Smooth muscle cell (in vitro differentiated cells): ENCODE measurements at regions not wholly inside any gene's neighbourhood (a gene's known extent, or its start where the extent isn't known, plus 50 kb on each side); places are given as distances from the start of the nearest gene placed in this dataset.
A peak's percentile ranks its signal among the peaks of the same experiment; 100 is the strongest.
"Not testable (repeated sequence)": the region's sequence is repeated elsewhere in the genome, so short reads cannot be mapped to it uniquely, and the experiment has no call there.

Source experiments
- DNase-seq: peaks from one replicate; lab custom pipeline; 2025; ENCODE audit not compliant: unreplicated experiment; lab: John Stamatoyannopoulos, UW
- H2AFZ ChIP-seq: fragments of 200-600 bp; sonication (generic); 2 replicates; pipeline ENCODE4 v1.6.0; 2016; ENCODE audit warnings: antibody characterized with exemption, low read depth, mild to moderate bottlenecking
- H3F3A ChIP-seq: fragments of 200-600 bp; sonication (generic); 2 replicates; pipeline ENCODE4 v1.6.0; 2017; ENCODE audit warnings: antibody characterized with exemption, low read depth
- H3K27ac ChIP-seq: fragments of 200-600 bp; sonication (generic); 2 replicates; pipeline ENCODE4 v1.5.1; 2016; ENCODE audit warnings: low read depth, mild to moderate bottlenecking
- H3K27me3 ChIP-seq: fragments of 200-600 bp; sonication (generic); 2 replicates; pipeline ENCODE4 v1.6.1; 2016; ENCODE audit warnings: low read depth, mild to moderate bottlenecking
- H3K36me3 ChIP-seq: fragments of 200-600 bp; sonication (generic); 2 replicates; pipeline ENCODE4 v1.5.1; 2016; ENCODE audit warnings: low read depth
- H3K4me1 ChIP-seq: fragments of 200-600 bp; sonication (generic); 2 replicates; pipeline ENCODE4 v1.5.1; 2016; ENCODE audit warnings: low read depth
- H3K4me2 ChIP-seq: fragments of 200-600 bp; sonication (generic); 2 replicates; pipeline ENCODE4 v1.6.0; 2016; ENCODE audit warnings: mild to moderate bottlenecking
- H3K4me3 ChIP-seq: fragments of 200-600 bp; sonication (generic); 2 replicates; pipeline ENCODE4 v1.5.1; 2016; ENCODE audit warnings: mild to moderate bottlenecking
- H3K79me2 ChIP-seq: fragments of 200-600 bp; sonication (generic); 2 replicates; pipeline ENCODE4 v1.6.0; 2016; ENCODE audit warnings: low read depth, mild to moderate bottlenecking
- H3K9ac ChIP-seq: fragments of 200-600 bp; sonication (generic); 2 replicates; pipeline ENCODE4 v1.6.0; 2016; ENCODE audit warnings: low read depth
- H3K9me3 ChIP-seq: fragments of 200-600 bp; sonication (generic); replicated peaks from 2 replicates; pipeline ENCODE4 v1.5.1; 2016; ENCODE audit warnings: low read depth
- H4K20me1 ChIP-seq: fragments of 200-600 bp; sonication (generic); 2 replicates; pipeline ENCODE4 v1.6.0; 2016; ENCODE audit warnings: low read depth
- WGBS: methylation state at CpG from one replicate; pipeline ENCODE4 v1.1.7; 2016; ENCODE audit warnings: low lambda C conversion rate; 5-methylcytosine and 5-hydroxymethylcytosine counted together
- TF ChIP-seq, protein P1 (sequence below): fragments of 200-600 bp; sonication (generic); IDR thresholded peaks from 2 replicates; pipeline ENCODE4 v1.5.1; 2017; ENCODE audit warnings: borderline replicate concordance, mild to moderate bottlenecking, antibody characterized with exemption; ENCODE audit not compliant: insufficient read depth, poor library complexity, severe bottlenecking

- no peak overlapping the region for H3K27ac ChIP-seq
- H3K4me3 ChIP-seq: no peak overlapping the region
- no peaks in the 10 kb centered on the region for H3K36me3 ChIP-seq
- H2AFZ ChIP-seq: peak overlapping the region; percentile 29
- H4K20me1 ChIP-seq: no peaks in the 10 kb centered on the region
- WGBS: 65% methylated on average over 2 of the region's 2 CpGs
- DNase-seq: no peak
- H3K9ac ChIP-seq: no peak overlapping the region
- peaks cover 1% of the 10 kb centered on the region for H3F3A ChIP-seq
- H3K27me3 ChIP-seq: no peaks in the 10 kb centered on the region
- no peaks in the 10 kb centered on the region for H3K79me2 ChIP-seq
- H3K4me2 ChIP-seq: no peak overlapping the region
- H3K9me3 ChIP-seq: no peaks in the 10 kb centered on the region
- H3K4me1 ChIP-seq: peaks cover 7% of the 10 kb centered on the region
- TF ChIP-seq, protein P1, sequence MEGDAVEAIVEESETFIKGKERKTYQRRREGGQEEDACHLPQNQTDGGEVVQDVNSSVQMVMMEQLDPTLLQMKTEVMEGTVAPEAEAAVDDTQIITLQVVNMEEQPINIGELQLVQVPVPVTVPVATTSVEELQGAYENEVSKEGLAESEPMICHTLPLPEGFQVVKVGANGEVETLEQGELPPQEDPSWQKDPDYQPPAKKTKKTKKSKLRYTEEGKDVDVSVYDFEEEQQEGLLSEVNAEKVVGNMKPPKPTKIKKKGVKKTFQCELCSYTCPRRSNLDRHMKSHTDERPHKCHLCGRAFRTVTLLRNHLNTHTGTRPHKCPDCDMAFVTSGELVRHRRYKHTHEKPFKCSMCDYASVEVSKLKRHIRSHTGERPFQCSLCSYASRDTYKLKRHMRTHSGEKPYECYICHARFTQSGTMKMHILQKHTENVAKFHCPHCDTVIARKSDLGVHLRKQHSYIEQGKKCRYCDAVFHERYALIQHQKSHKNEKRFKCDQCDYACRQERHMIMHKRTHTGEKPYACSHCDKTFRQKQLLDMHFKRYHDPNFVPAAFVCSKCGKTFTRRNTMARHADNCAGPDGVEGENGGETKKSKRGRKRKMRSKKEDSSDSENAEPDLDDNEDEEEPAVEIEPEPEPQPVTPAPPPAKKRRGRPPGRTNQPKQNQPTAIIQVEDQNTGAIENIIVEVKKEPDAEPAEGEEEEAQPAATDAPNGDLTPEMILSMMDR: no peak
Observed at GRCh38 chr6:113060664-113061063, 713.5 kb downstream of the RFPL4B start.

DNA sequence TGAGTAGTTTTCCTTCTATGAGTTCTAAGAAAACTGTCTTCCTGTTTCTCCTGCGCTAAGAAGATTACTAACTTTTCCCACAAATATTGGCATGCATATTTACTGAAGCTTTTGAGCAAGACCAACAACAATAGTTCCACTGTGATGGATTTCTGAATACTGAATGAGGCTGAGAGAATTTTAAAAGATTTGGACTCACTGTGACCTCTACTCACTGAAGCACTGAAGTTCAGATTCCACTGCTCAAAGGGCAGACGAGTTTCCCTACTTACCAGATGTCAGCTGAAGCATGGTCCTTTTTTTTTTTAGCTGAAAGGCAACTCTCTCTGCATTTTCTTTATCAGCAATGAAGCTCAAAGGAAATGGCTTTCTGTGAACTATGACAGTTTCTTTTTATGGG lies 718.5 kb downstream of the RFPL4B start:
- H3K36me3 ChIP-seq: no peaks in the 10 kb centered on the region
- TF ChIP-seq, protein P1: no peak
- H3K9me3 ChIP-seq: no peaks in the 10 kb centered on the region
- H3K27me3 ChIP-seq: no peaks in the 10 kb centered on the region
- peak overlapping the region; percentile 85 for H3K27ac ChIP-seq
- H3K4me3 ChIP-seq: no peak overlapping the region
- 12% methylated on average over 2 of the region's 2 CpGs for WGBS
- H2AFZ ChIP-seq: peak overlapping the region; percentile 83
- peaks cover 32% of the 10 kb centered on the region for H3K4me1 ChIP-seq
- no peaks in the 10 kb centered on the region for H3K79me2 ChIP-seq
- peaks cover 4% of the 10 kb centered on the region for H3F3A ChIP-seq
- no peak overlapping the region for H3K9ac ChIP-seq
- H4K20me1 ChIP-seq: no peaks in the 10 kb centered on the region
- DNase-seq: no peak
- H3K4me2 ChIP-seq: peak overlapping the region; percentile 71

- Histone ChIP-seq H4K20me1 (no peaks in the 10 kb centered on the region), H3K79me2 (no peaks in the 10 kb centered on the region), H2AFZ (no peak overlapping the region), H3K4me1 (peaks cover 32% of the 10 kb centered on the region), H3K4me3 (no peak overlapping the region), H3K36me3 (no peaks in the 10 kb centered on the region), H3K4me2 (peak overlapping the region; percentile 71), H3K27ac (peak overlapping the region; percentile 85), H3K9ac (peak overlapping the region; percentile 25), H3K9me3 (no peaks in the 10 kb centered on the region), H3F3A (peaks cover 4% of the 10 kb centered on the region), H3K27me3 (no peaks in the 10 kb centered on the region)
- DNase-seq: no peak
- TF ChIP-seq, protein P1: no peak
- 47% methylated on average over 3 of the region's 3 CpGs for WGBS
Observed at GRCh38 chr6:113067612-113068275, 720.6 kb downstream of the RFPL4B start.

- no peaks in the 10 kb centered on the region for H4K20me1 ChIP-seq
- peak overlapping the region; percentile 85 for H3K27ac ChIP-seq
- H3K9ac ChIP-seq: no peak overlapping the region
- peaks cover 4% of the 10 kb centered on the region for H3F3A ChIP-seq
- no peaks in the 10 kb centered on the region for H3K79me2 ChIP-seq
- TF ChIP-seq, protein P1: no peak
- no peak for DNase-seq
- H3K9me3 ChIP-seq: no peaks in the 10 kb centered on the region
- H2AFZ ChIP-seq: peak overlapping the region; percentile 56
- H3K4me3 ChIP-seq: no peak overlapping the region
- H3K36me3 ChIP-seq: no peaks in the 10 kb centered on the region
- H3K4me2 ChIP-seq: peak overlapping the region; percentile 71
- 97% methylated on average over 2 of the region's 2 CpGs for WGBS
- peaks cover 38% of the 10 kb centered on the region for H3K4me1 ChIP-seq
- no peaks in the 10 kb centered on the region for H3K27me3 ChIP-seq
Observed at GRCh38 chr6:113068570-113068969, 721.4 kb downstream of the RFPL4B start.

- 89% methylated on average over 3 of the region's 3 CpGs for WGBS
- not testable (repeated sequence) for H3K79me2 ChIP-seq
Observed at GRCh38 chr6:113070681-113071080, 723.6 kb downstream of the RFPL4B start.

More at GRCh38 chr6:113070681-113071080, 723.6 kb downstream of the RFPL4B start:
- not testable (repeated sequence) for H3F3A ChIP-seq, H3K27me3 ChIP-seq, H3K9me3 ChIP-seq, H3K4me3 ChIP-seq, H3K27ac ChIP-seq, H3K36me3 ChIP-seq, H3K4me2 ChIP-seq, H4K20me1 ChIP-seq, H2AFZ ChIP-seq, H3K9ac ChIP-seq, DNase-seq
- peaks cover 37% of the 10 kb centered on the region for H3K4me1 ChIP-seq
